ENCODE measurements at regions not wholly inside any gene's neighbourhood (a gene's known extent, or its start where the extent isn't known, plus 50 kb on each side); places are given as distances from the start of the nearest gene placed in this dataset.

DNA sequence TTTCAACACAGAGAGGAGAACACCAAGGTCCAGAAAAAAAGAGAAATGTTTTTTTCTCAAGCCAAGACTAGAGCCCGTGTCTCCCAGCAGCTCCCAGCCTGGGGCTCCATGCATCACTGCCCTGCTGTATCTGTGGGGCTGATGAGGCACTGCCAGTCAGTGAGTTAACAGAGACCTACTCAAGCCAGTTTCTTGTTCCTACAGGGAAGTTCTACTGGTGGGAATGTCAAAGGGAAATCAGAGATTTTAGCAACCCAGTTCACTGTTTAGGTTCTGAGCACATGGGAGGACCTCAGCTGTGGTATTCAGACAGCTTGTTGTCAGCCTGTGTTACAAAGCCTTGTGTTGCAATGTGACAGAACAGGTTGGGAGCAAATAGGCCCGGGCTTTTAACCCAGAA, 234.3 kb downstream of the TLE3 start:
- TF ChIP-seq, protein P1, sequence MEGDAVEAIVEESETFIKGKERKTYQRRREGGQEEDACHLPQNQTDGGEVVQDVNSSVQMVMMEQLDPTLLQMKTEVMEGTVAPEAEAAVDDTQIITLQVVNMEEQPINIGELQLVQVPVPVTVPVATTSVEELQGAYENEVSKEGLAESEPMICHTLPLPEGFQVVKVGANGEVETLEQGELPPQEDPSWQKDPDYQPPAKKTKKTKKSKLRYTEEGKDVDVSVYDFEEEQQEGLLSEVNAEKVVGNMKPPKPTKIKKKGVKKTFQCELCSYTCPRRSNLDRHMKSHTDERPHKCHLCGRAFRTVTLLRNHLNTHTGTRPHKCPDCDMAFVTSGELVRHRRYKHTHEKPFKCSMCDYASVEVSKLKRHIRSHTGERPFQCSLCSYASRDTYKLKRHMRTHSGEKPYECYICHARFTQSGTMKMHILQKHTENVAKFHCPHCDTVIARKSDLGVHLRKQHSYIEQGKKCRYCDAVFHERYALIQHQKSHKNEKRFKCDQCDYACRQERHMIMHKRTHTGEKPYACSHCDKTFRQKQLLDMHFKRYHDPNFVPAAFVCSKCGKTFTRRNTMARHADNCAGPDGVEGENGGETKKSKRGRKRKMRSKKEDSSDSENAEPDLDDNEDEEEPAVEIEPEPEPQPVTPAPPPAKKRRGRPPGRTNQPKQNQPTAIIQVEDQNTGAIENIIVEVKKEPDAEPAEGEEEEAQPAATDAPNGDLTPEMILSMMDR (IDR thresholded peaks at IDR 0.05; ENCODE audit: low read length): no peak
- TF ChIP-seq EZH2 (IDR thresholded peaks at IDR 0.05; ENCODE audit: borderline replicate concordance, low read length): no peak
